HG03354 (cell line): ENCODE measurements at regions not wholly inside any gene's neighbourhood (a gene's known extent, or its start where the extent isn't known, plus 50 kb on each side); places are given as distances from the start of the nearest gene placed in this dataset.
A peak's percentile ranks its signal among the peaks of the same experiment; 100 is the strongest.
"Not testable (repeated sequence)": the region's sequence is repeated elsewhere in the genome, so short reads cannot be mapped to it uniquely, and the experiment has no call there.

Source experiments
- ATAC-seq: cut with Tn5 transposase; IDR thresholded peaks from one replicate; pipeline ENCODE4 v1.9.1; 2021; ENCODE audit warnings: mild to moderate bottlenecking; ENCODE audit not compliant: unreplicated experiment, poor library complexity, severe bottlenecking

- ATAC-seq: peak; percentile 97
Measured at GRCh38 chr5:162209005-162209605, 141.5 kb downstream of the GABRG2 start.

GRCh38 chr5:162214551-162214950 is 147.0 kb downstream of the GABRG2 start:
- ATAC-seq: no peak

GRCh38 chr5:162217037-162217436 is 149.5 kb downstream of the GABRG2 start:
- ATAC-seq: no peak

DNA sequence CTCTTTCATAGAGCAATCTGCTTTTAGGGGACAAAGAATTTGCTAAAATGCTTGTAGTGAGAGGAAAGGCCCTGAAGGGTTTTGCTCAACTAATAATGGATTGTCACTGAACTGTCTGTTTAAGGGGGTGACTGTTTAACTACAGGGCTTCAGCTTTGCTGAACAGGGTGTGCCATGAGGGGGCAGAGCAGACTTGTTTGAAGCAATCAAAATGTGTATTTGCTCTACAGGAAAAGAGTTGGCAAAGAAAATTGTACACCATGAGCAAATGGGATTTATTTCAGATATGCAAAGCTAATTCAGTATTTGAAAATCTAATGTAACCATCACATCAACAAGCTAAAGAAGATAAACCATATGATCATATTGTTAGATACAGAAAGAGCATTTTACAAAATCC is 154.3 kb downstream of the GABRG2 start:
- ATAC-seq: no peak

GRCh38 chr5:162227075-162227474 is 159.5 kb downstream of the GABRG2 start:
- ATAC-seq: no peak

GRCh38 chr5:162230348-162230747 is 162.8 kb downstream of the GABRG2 start:
- no peak for ATAC-seq

- no peak for ATAC-seq
Measured at GRCh38 chr5:162231522-162231921, 163.9 kb downstream of the GABRG2 start.

GRCh38 chr5:162240734-162241133 is 173.2 kb downstream of the GABRG2 start:
- no peak for ATAC-seq

GRCh38 chr5:162242416-162242815 is 174.8 kb downstream of the GABRG2 start:
- ATAC-seq: no peak

DNA sequence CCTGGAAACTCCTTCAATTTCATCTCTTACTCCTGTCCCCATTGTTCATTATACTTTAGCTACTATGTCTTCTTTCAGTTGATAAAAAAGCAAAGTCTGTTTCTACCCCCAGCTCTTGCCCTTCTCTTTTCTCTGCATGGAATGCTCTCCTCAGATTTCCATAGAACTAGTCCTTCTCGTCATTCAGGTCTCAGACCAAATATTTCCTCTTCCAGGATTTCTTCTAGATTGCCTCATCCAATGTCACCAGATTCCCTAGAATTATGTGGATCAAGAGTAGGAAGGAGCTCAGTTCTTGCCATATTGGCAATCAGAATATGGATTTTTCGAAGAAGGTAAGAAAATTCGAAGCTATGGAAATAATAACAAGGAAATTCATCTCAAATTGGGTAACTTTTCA is 176.1 kb downstream of the GABRG2 start:
- no peak for ATAC-seq

DNA sequence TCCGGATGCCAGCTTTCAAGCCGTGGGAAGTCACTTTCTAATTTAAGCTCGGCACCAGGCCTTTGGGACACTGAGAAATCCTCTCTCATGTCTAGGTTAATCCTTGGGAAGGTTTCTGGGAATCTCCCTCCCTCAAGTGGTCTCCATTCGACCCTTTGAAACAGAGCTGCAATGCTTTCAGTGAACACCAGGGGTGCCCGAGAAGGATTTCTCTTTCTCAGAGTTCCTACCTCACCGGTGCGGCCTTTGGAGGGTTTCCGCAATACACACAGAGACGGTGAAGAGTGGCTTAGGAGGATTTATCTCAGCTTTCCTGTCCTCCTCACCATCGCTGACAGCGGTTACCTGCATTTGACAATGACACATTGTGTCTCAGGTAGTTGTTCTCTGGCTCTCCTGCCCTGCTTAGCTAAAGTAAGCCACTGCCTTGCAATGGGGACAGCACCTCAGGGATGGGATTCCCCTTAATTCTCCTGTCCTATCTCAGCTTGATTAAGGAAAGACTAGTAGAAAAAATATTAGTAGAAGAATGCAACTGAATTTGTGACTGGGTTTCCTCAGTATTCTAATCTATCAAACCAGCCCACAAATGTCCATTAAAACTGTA is 180.6 kb downstream of the GABRG2 start:
- ATAC-seq: peak; percentile 68

DNA sequence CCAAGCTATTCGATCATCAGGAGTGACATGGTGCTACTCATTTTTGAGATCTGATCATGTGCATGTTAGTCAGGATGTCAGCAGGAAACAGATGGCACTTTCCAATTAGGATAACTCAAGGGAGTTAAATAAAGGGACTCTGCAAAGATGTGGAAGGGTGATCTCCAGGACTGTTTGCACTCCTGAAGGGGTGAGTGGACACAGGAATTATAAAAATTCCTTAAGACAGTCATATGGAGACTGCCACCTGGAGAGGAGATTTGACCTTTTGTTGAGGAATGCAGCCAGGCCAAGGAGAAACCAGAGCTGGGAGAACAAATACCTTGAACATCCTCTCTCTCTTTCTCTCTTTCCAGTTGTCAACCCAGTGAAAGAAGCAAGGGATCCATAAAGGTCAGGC is 189.1 kb downstream of the GABRG2 start:
- no peak for ATAC-seq

DNA sequence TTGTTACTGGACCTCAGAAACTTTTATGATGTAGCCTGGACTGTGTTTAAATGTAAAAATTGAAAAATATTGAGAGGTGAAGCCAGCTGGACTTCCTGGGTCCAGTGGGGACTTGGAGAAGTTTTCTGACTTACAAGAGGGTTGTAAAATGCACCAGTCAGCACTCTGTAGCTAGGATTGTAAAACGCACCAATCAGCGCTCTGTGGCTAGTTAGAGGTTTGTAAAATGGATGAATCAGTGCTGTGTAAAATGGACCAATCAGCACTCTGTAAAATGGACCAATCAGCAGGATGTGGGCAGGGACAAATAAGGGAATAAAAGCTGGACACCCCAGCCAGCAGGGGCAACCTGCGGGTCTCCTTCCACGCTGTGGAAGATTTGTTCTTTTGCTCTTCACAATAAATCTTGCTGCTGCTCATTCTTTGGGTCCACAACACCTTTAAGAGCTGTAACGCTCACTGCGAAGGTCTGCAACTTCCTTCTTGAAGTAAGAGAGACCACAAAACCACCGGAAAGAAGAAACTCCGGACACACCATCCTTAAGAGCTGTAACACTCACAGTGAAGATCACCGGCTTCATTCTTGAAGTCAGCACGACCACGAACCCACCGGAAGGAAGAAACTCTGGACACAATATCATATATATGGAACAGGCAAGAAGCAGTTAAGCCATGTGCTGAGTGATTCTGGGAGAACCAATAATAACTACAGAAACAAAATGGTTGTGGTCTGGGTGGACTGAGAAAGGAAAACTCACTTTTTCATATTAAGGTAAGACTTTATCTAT is 201.3 kb downstream of the GABRG2 start:
- peak; percentile 59 for ATAC-seq

DNA sequence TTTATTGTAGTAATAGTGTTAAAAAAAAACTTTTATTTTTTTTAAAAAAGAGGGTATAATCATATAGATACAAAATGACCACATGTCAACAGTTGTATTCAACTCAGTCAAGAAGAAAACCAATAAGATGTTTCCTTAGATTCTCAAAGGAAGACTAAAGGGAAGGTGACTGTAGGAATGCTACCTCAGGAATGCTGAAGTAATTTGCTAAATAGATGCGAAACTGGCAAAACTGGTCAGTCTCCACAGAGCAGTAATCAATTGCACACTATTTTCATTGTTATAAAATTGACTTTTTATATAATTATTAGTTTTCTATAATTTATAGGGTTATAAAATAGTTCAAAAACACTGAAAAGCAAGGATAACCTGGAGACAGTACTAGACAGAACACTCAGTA is 204.8 kb downstream of the GABRG2 start:
- ATAC-seq: no peak

DNA sequence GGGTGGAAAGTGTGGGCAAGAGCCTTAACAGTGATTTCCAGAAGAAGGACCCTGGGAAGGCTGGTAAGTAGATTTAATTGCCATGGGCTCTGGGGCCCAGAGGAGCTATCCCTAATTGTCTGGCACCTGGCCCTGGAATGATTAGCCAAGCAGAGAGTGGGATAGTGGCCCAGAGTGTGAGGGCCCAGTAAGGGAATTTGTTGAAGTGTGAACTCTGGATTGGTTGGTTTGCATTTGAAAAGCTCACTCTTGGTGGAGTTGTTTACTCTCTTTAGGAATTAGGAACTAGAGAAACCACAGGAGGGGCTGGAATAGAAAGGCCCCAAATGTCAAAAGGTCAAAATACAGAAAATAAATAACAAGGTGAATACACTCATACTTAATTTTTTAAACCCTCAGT is 207.1 kb downstream of the GABRG2 start:
- no peak for ATAC-seq

- not testable (repeated sequence) for ATAC-seq
Measured at GRCh38 chr5:162275387-162275786, 207.8 kb downstream of the GABRG2 start.

GRCh38 chr5:162282191-162282590 is 214.6 kb downstream of the GABRG2 start:
- no peak for ATAC-seq

- ATAC-seq: no peak
Measured at GRCh38 chr5:162283609-162284008, 216.0 kb downstream of the GABRG2 start.

DNA sequence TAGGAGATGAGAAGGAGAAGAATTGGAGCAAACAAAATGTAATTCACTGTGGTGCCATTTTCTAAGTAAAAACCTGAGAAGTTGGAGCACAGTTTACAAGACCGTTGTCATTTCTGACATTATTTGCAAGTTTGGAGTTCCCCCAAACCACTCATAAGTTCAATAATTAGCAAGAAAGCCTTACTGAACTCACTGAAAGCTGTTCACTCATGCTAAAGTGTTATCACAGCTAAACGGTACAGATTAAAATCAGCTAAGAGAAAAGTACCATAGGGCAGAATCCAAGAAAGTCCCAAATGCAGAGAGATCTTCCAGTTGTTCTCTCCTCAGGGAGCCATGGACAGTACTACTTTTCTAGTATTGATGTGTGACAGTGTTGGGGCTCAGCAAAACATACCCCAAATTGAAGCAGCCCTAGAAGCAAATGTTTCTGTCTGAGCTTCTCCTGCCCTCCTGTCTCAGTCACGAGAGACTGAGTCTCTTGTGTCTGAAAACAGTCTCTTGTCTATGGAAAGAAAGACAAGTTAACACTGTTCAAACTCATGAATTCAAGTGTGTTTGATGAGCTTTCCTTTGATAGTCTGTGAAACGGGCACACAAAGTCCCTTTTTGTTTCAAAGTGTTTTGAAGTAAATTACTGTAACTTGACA is 221.2 kb downstream of the GABRG2 start:
- peak; percentile 80 for ATAC-seq

DNA sequence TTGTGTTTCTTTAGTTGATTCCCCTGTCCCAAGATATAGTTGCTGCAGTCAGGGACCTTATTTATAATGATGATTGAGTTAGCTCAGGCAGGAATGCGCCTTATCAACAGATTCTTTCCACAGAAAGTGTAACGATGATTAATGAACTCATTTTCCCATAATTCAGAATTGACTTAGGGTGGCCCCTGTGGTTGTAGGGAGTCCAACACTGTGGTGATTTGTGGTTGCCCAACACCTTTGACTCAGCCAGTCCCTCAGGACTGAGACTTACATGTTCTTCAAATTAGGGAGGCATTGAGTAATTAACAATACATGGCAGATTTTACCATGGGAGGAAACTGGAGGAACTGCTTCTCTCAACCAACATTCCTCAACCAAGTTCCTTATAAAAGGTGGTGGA is 221.9 kb downstream of the GABRG2 start:
- peak; percentile 37 for ATAC-seq

DNA sequence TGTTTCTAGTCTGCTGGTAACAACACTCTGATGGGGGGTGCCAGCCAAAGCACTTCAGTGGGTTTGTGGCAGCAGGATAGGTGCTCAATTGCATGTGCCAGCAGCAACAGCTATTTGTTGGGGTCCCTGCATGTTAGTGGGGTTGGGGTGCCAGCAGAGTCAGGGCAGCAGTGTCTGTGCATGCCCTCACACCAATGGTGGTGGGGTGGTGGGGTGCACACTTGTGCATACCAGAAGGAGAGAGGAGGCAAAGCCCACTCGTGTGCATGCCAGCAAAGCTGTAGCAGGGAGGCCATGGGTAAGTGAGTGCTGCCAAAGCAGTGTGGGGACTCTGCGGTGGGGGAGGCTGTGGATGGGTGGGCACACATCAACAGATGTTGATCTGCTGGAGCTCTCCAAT is 232.2 kb downstream of the GABRG2 start:
- no peak for ATAC-seq
